ENCODE measurements at regions not wholly inside any gene's neighbourhood (a gene's known extent, or its start where the extent isn't known, plus 50 kb on each side); places are given as distances from the start of the nearest gene placed in this dataset.

DNA sequence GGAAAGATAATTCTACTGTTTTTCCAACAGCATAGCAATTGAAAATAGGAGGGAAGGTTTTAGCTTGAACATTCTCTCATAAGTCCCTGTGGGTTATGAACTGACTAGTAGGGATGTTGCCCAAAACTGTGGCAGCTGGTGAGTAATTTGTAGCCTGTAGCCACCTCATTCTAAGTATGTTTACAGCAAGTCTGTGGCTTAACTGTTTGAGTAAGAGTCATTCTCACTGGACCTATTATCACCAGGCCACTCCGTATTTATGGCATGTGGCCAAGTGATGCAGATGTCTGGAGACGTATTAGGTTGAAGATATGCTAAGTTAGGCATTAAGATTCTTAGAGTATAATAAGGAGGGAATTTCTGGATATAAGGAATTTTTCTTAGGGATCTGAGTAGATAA, 458.3 kb downstream of the ETNK1 start:
- TF ChIP-seq POLR2AphosphoS5 (IDR thresholded peaks at IDR 0.05; ENCODE audit: low read depth, low read length): no peak
- no peak for TF ChIP-seq POLR2A (IDR thresholded peaks at IDR 0.05; ENCODE audit: low read depth, low read length)
- TF ChIP-seq TAF1 (IDR thresholded peaks at IDR 0.05; ENCODE audit: low read depth, low read length): no peak
